Activated naive CD4-positive, alpha-beta T cell treated with anti-CD3 and anti-CD28 coated beads, Interleukin-2, amount 50 U/mL, for 72 hours (primary cell): ENCODE measurements at regions not wholly inside any gene's neighbourhood (a gene's known extent, or its start where the extent isn't known, plus 50 kb on each side); places are given as distances from the start of the nearest gene placed in this dataset.
"Not testable (repeated sequence)": the region's sequence is repeated elsewhere in the genome, so short reads cannot be mapped to it uniquely, and the experiment has no call there.

Experiments used
- ATAC-seq, 2 donors: fragments of 150-1000 bp; cut with Tn5 transposase; 2 replicates each; pipeline ENCODE4 v1.10.0; 2021; ENCODE audit warnings: mild to moderate bottlenecking in 2 of 2, moderate library complexity in 2 of 2
- DNase-seq, 2 donors: peaks; one replicate each; pipeline ENCODE4 v3.0.0; 2021 to 2022; ENCODE audit warnings: low spot score in 2 of 2
- H3K27ac Mint-ChIP-seq, 2 donors: one replicate each; pipeline ENCODE4 v1.8.0; 2022; ENCODE audit warnings: mild to moderate bottlenecking in 2 of 2, mixed read lengths in 2 of 2
- H3K36me3 Mint-ChIP-seq, 2 donors: one replicate each; pipeline ENCODE4 v1.8.0; 2022; ENCODE audit warnings: mixed read lengths in 2 of 2
- H3K9me3 Mint-ChIP-seq, 2 donors: one replicate each; pipeline ENCODE4 v1.8.0; 2022; ENCODE audit warnings: mixed read lengths in 2 of 2

- H3K27ac Mint-ChIP-seq = no peak overlapping the region
- peaks cover 4 to 6% of the 10 kb centered on the region in 2 donors for H3K9me3 Mint-ChIP-seq
- DNase-seq = no peak
- no peak for ATAC-seq
- H3K36me3 Mint-ChIP-seq = no peaks in the 10 kb centered on the region
These were observed 1341.7 kb downstream of the PLA2G4A start for GRCh38 chr1:188170411-188170810.

GRCh38 chr1:188170935-188171334 is 1342.2 kb downstream of the PLA2G4A start:
- Mint-ChIP-seq H3K36me3 (no peaks in the 10 kb centered on the region), H3K27ac (no peak overlapping the region), H3K9me3 (peaks cover 4 to 6% of the 10 kb centered on the region in 2 donors)
- ATAC-seq (no peak), DNase-seq (no peak)

DNA sequence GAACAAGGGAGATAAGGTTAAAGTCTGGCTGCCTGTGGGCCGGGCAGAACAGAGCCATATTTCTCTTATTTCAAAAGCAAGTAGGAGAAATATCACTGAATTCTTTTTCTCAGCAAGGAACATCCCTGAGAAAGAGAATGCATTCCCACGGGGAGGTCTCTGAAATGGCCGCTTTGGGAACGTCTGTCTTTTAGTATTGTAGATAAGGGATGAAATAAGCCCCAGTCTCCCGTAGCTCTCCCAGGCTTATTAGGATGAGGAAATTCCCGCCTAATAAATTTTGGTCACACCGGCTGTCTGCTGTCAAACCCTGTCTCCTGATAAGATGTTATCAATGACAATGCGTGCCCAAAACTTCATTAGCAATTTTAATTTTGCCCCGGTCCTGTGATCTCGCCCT is 1353.3 kb downstream of the PLA2G4A start:
- H3K36me3 Mint-ChIP-seq, DNase-seq, H3K27ac Mint-ChIP-seq, ATAC-seq: not testable (repeated sequence)
- peaks cover 7 to 13% of the 10 kb centered on the region in 2 donors for H3K9me3 Mint-ChIP-seq

- ATAC-seq (no peak), DNase-seq (no peak)
These were observed 1359.6 kb downstream of the PLA2G4A start for GRCh38 chr1:188188317-188188716.

DNA sequence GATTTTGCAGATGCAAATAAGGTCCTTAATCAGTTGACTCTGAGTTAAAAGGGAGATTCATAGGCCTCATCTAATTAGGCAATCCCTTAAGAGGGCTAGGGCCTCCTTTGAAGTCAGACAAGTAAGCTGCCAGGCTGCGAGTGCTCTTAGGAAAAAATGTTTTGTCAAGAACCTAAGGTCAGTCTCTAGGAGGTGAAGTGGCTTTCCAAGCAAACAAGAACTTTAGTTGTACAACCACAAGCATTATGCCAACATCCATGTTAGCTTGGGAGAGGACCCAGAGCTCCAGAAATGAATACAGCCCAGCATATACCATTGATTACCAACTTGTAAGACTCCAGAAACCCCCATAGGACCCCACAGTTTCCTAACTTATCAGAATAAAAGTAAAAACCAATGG is 1366.2 kb downstream of the PLA2G4A start:
- peaks cover 9 to 10% of the 10 kb centered on the region in 2 donors for H3K9me3 Mint-ChIP-seq
- no peaks in the 10 kb centered on the region for H3K36me3 Mint-ChIP-seq
- DNase-seq (no peak), ATAC-seq (no peak)
- no peak overlapping the region for H3K27ac Mint-ChIP-seq

More at GRCh38 chr1:188188317-188188716, 1359.6 kb downstream of the PLA2G4A start:
- Mint-ChIP-seq H3K36me3 (peaks cover 0 to 4% of the 10 kb centered on the region in 2 donors), H3K27ac (no peak overlapping the region), H3K9me3 (peaks cover 8 to 14% of the 10 kb centered on the region in 2 donors)

GRCh38 chr1:188218289-188218688 is 1389.5 kb downstream of the PLA2G4A start:
- Mint-ChIP-seq H3K36me3 (no peaks in the 10 kb centered on the region), H3K27ac (no peak overlapping the region), H3K9me3 (peaks cover 9 to 26% of the 10 kb centered on the region in 2 donors)
- ATAC-seq (no peak), DNase-seq (no peak)

- H3K9me3 Mint-ChIP-seq = peaks cover 8 to 13% of the 10 kb centered on the region in 2 donors
- ATAC-seq (no peak), DNase-seq (no peak)
- no peaks in the 10 kb centered on the region for H3K36me3 Mint-ChIP-seq
- no peak overlapping the region for H3K27ac Mint-ChIP-seq
These were observed 1391.3 kb downstream of the PLA2G4A start for GRCh38 chr1:188220051-188220450.

DNA sequence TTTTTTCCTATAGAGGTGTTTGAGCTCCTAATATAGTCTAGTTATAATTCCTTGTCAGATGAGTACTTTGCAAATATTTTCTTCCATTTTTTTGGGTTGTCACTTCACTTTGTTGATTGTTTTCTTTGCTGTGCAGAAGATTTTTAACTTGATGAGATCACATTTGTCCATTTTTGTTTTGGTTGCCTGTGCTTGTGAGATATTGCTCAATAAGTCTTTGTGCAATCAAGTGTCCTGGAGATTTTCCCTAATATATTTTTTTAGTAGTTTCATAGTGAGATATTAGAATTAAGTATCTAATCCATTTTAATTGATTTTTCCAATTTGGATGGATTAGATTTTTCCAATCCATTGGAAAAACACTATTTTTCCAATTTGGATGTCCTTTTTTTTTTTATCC is 1395.5 kb downstream of the PLA2G4A start:
- Mint-ChIP-seq H3K36me3 (peaks cover 0 to 5% of the 10 kb centered on the region in 2 donors), H3K27ac (no peak overlapping the region), H3K9me3 (peaks cover 22 to 26% of the 10 kb centered on the region in 2 donors)
- DNase-seq = no peak
- ATAC-seq = no peak

DNA sequence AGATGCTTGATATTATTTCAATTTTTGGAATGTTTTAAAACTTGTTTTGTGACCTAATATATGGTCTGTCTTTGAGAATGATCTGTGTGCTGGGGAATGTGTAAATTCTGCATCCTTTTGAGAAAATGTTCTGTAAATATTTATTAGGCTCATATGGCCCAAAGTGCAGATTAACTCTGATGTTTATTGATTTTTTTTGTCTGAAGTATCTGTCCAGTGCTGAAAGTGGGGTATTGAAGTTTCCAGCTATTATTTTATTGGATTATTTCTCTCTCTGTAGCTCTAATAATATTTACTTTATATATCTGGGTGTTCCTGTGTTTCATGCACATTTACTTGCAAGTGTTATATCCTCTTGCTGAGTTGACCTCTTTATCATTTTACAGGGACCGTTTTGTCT is 1397.2 kb downstream of the PLA2G4A start:
- no peak for DNase-seq
- Mint-ChIP-seq H3K9me3 (peaks cover 22 to 26% of the 10 kb centered on the region in 2 donors), H3K36me3 (peaks cover 0 to 5% of the 10 kb centered on the region in 2 donors), H3K27ac (no peak overlapping the region)
- no peak for ATAC-seq

GRCh38 chr1:188228623-188229022 is 1399.9 kb downstream of the PLA2G4A start:
- DNase-seq (no peak), ATAC-seq (no peak)
- H3K27ac Mint-ChIP-seq = no peak overlapping the region
- peaks cover 0 to 5% of the 10 kb centered on the region in 2 donors for H3K36me3 Mint-ChIP-seq
- H3K9me3 Mint-ChIP-seq = peaks cover 22 to 24% of the 10 kb centered on the region in 2 donors

DNA sequence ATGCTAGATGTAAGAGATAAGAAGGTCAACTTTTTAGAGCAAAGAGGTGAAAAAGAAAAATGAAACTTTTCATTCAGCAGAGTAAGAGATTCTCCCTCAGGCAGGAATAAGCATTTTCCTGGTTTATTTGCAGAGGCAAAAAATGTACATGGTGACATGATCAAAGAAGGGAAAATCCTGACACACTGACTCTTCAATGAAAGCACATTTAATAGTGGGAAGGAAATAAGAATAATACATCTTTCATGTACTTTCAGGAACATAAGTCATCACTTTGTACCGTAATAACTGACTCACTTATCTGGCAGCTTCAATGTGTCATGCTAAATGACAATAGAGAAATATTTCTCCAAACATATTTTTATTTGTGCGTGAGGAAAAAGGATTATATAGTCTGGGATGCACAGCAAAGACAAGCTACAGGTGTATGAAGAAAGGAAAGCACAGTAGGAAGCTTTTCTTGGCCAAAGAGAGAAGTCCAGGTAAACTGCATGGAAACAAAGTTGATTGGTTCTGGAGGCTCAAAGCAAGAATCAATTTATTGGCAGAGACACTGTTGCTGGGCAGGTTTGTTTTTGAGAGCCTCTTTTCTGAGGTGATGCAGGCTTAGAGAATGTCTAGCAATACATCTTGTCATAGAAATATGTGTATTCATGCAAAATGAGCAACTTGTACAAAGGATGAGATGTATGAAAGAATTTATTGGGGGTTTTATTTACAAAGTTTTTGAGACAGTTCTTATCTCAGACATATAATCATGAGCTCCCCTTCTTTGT is 1409.0 kb downstream of the PLA2G4A start:
- Mint-ChIP-seq H3K27ac (no peak overlapping the region), H3K9me3 (no peaks in the 10 kb centered on the region), H3K36me3 (no peaks in the 10 kb centered on the region)
- no peak for DNase-seq
- no peak for ATAC-seq

DNA sequence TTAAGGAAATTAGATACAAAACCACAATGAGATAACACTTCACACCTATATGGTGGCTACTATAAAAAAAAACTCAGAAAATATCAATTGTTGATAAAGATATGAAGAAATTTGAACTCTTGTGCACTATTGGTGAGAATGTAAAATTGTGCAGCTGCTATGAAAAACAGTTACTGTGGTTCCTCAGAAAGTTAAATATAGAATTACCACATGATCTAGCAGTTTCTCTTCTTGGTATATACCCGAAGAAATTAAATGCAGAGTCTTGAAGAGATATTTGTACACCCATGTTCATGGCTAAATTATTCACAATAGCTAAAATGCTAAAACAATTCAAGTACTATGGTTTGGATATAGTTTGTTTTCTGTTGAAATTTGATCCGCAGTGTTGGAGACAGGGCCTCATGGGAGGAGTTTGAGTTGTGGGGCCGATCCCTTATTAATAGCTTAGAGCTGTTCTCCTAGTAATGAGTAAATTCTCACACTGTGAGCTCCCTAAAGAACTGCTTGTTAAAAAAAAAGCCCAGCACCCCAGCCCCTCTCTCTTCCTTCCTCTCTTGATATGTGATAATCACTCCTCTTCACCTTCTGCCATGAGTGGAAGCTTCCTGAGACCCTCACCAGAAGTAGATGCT is 1412.1 kb downstream of the PLA2G4A start:
- DNase-seq (no peak), ATAC-seq (no peak)
- H3K9me3 Mint-ChIP-seq = no peaks in the 10 kb centered on the region
- H3K27ac Mint-ChIP-seq = no peak overlapping the region
- no peaks in the 10 kb centered on the region for H3K36me3 Mint-ChIP-seq

DNA sequence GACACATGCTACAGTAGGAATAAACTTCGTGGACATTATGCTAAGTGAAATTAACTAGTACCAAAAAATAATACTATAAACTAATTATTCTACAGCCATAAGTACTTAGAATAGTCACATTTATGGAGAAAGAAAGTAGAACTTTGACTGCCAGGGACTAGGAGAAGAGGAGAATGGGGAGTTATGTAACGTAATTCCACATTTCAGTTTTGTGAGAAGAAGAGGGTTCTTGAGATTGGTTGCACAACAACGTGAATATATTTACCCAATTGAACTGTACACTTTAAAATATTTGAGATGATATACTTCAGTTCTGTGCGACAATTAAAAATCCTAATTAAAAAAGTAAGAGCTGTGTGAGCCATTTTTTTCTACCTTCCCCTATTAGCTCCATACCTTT is 1412.9 kb downstream of the PLA2G4A start:
- Mint-ChIP-seq H3K27ac (no peak overlapping the region), H3K36me3 (no peaks in the 10 kb centered on the region), H3K9me3 (no peaks in the 10 kb centered on the region)
- no peak for DNase-seq
- no peak for ATAC-seq

DNA sequence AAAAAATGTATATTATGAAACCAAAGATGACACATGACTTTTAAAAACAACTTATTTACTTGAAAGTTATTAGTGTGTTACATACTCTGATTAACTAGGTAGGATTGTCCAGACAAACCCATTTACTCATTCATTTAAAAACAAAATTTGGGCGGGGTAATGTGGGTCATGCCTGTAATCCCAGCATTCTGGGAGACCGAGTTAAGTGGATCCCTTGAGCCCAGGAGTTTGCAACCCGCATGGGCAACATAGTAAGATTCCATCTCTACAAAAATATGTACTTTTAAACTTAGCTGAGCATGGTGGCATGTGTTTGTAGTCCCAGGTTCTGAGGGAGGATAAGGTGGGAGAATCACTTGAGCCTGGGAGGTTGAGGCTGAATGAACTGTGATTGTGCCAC is 1414.7 kb downstream of the PLA2G4A start:
- ATAC-seq (no peak), DNase-seq (no peak)
- Mint-ChIP-seq H3K9me3 (peaks cover 3 to 5% of the 10 kb centered on the region in 2 donors), H3K27ac (no peak overlapping the region), H3K36me3 (no peaks in the 10 kb centered on the region)

DNA sequence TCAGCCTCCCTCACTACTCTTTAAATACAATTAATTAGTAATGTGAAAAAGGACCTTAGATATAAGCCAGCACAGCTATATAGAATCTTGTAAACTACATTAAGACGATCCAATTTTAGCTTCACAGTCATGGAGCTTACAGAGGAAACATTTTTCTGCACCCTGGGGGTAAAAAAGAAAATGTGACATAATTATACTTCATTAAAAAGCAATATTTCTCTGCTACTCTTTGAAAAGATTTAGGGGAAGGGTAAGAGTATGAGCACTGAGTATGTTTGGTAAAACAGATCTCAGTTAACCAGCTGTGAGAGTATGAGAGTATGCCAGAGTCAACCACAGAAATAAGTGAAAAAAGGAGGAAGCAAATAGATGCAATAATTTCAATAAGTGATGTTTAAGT is 1415.9 kb downstream of the PLA2G4A start:
- Mint-ChIP-seq H3K9me3 (peaks cover 3 to 5% of the 10 kb centered on the region in 2 donors), H3K27ac (no peak overlapping the region), H3K36me3 (no peaks in the 10 kb centered on the region)
- ATAC-seq = no peak
- DNase-seq = no peak

DNA sequence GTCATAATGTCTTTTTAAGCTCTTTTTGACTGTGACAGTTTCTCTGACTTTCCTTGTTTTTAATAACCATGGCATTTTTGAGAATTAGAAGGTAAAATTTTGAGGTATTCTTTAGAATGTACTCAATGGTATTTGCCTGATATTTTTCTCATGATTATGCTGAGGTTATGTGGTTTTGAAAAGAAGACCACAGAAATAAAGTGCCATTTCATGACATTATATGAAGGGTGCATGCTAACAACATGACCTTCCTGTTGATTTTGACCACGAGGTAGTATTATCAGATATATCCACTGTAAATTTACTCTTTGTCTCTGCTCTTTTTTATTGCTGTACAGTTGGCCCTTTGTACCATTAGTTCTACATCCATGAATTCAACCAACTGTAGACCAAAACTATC is 1418.5 kb downstream of the PLA2G4A start:
- H3K9me3 Mint-ChIP-seq = peaks cover 3 to 5% of the 10 kb centered on the region in 2 donors
- H3K36me3 Mint-ChIP-seq = no peaks in the 10 kb centered on the region
- no peak overlapping the region for H3K27ac Mint-ChIP-seq
- ATAC-seq (no peak), DNase-seq (no peak)

DNA sequence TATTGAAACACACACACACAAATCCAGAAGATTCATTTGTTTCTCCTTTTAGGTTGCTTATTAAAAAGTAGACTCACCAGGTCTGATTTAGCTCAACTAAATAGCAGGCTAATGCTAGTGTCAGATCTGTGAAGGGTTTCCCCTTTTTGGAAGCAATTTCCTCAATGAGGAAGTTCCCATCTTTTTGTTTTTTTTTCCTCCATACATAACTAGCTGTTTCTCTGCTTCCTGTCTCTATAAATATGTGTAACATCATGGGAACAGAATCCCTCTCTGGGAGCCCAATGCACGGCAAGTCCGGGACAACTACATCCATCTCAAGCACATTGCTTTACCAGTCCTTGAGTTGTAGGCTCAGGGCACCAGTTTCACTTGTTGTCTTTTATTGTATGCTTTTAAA is 1421.1 kb downstream of the PLA2G4A start:
- ATAC-seq = no peak
- Mint-ChIP-seq H3K9me3 (peaks cover 3 to 5% of the 10 kb centered on the region in 2 donors), H3K36me3 (no peaks in the 10 kb centered on the region), H3K27ac (no peak overlapping the region)
- no peak for DNase-seq

DNA sequence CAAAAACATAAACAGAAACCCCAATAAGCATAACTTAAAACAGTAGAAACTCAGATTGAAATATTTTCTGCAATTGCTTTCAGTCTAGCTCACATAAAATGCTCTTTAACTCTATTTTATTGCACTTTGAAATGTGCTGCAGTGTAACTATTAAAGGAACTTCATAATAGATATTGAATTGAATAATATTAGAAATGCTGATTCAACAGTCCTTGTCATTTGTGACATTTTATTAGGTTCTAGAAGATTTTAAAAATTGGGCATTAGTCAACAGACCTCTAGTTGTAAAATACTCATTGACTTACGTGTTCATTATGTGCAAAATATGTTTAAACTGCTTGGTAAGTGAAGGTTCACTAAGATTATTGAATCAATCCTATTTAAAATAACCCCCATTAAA is 1422.3 kb downstream of the PLA2G4A start:
- no peaks in the 10 kb centered on the region for H3K36me3 Mint-ChIP-seq
- DNase-seq (no peak), ATAC-seq (no peak)
- H3K9me3 Mint-ChIP-seq = peaks cover 4 to 8% of the 10 kb centered on the region in 2 donors
- H3K27ac Mint-ChIP-seq = no peak overlapping the region
